ENCODE measurements at regions not wholly inside any gene's neighbourhood (a gene's known extent, or its start where the extent isn't known, plus 50 kb on each side); places are given as distances from the start of the nearest gene placed in this dataset.

DNA sequence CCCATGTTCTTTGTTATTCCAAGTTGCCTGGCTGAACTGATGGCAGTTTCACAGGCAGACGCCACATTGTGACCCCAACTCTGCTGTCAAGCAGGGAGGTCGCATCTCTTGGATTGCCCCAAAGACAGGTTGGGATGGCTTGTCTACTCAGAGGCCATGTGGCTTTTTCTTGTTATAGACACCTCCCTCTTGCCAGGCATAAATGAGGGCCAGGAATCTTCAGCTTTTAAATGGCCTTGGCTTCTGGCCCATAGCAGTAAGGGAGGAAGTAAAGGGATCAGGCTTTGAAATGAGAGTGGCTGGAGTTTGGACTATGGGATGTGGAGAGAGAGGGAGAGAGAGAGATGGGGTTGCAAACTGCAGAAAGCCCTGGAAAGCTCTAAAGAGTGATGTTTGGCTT is 215.0 kb downstream of the TBX5 start (continued):
- TF ChIP-seq IKZF1 (conservative IDR thresholded peaks at IDR 0.05) (no peak), HDAC6 (IDR thresholded peaks at IDR 0.05; ENCODE audit: unreplicated experiment) (no peak)

DNA sequence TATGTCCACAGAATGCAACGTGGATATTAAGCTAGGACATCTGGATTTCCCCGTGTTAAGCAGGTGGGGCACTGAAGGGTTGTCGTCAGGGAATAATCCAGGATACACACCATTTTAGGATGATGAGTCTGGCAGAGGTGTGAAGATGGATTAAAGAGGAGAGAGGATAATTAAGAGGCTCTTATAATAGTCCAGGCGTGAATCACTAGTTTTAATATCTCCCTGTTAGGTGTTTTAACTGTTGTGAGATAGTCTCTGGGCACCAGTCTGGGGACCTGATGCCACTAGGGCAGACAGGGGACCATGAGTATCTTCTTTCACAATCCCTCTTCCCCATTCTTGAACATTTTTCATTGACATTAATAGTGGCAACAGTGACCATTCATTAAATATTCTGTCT is 216.7 kb downstream of the TBX5 start:
- ChIA-PET SMC1A (ENCODE audit: uncharacterized antibody, unreplicated experiment) (no interaction called here), POLR2A (no interaction called here), RAD21 (ENCODE audit: unreplicated experiment) (no interaction called here), CTCF (no interaction called here)
- Histone ChIP-seq H4K20me1 (ENCODE audit: control insufficient read depth, insufficient read depth) (no peaks in the 10 kb centered on the region), H3K36me3 (ENCODE audit: control insufficient read depth in 2 of 2, insufficient read depth in 2 of 2, low read length in 1 of 2) (no peaks in the 10 kb centered on the region), H3K27me3 (replicated peaks in 1 of 2; ENCODE audit: control insufficient read depth in 2 of 2, insufficient read depth in 2 of 2, low read length in 1 of 2) (peaks cover 0 to 4% of the 10 kb centered on the region in 2 experiments; a peak in 2 of 4 replicates), H2AFZ (ENCODE audit: control insufficient read depth, low read depth, low read length) (no peak overlapping the region), H3K4me2 (ENCODE audit: control insufficient read depth, insufficient read depth) (no peak overlapping the region), H3K4me3 (no peak overlapping the region), H3K9ac (ENCODE audit: control insufficient read depth, insufficient read depth, low read length) (no peak overlapping the region), H3K27ac (ENCODE audit: control insufficient read depth, insufficient read depth) (no peak overlapping the region), H3K4me1 (ENCODE audit: control insufficient read depth, insufficient read depth, low read length) (no peaks in the 10 kb centered on the region), H3K9me3 (replicated peaks; ENCODE audit: control insufficient read depth, insufficient read depth, low read length) (no peaks in the 10 kb centered on the region), H3K79me2 (ENCODE audit: control insufficient read depth, insufficient read depth, low read length) (no peaks in the 10 kb centered on the region)
- DNase-seq (ENCODE audit: low read depth, low spot score): no peak
- intact Hi-C loops (cut with micrococcal nuclease; ENCODE audit: unreplicated experiment) (no loop called here), in situ Hi-C loops (cut with MboI) (no loop called here)
- no TSS peak for BruUV-seq (replicated peaks)
- ATAC-seq: no peak
- no peak for FAIRE-seq
- 27% methylated on average over 4 of the region's 4 CpGs for WGBS (ENCODE audit: insufficient coverage, insufficient replicate concordance, low lambda C conversion rate, missing lambda C conversion rate)
- TF ChIP-seq ETV6 (conservative IDR thresholded peaks at IDR 0.05 in 1 of 2, IDR thresholded peaks at IDR 0.05 in 1 of 2; ENCODE audit: borderline replicate concordance in 1 of 2, low read depth in 1 of 2) (no peak), SMARCA5 (IDR thresholded peaks at IDR 0.05) (no peak), MYC (IDR thresholded peaks at IDR 0.05; ENCODE audit: insufficient read depth, insufficient read length, insufficient replicate concordance, low read length, severe bottlenecking) (no peak), TARDBP (IDR thresholded peaks at IDR 0.05; ENCODE audit: borderline replicate concordance) (no peak), IRF3 (IDR thresholded peaks at IDR 0.05) (no peak), CTCF (IDR thresholded peaks at IDR 0.05 in 2 of 3, conservative IDR thresholded peaks at IDR 0.05 in 1 of 3; ENCODE audit: control insufficient read depth in 2 of 3, extremely low read depth in 1 of 3, insufficient read depth in 1 of 3, low read depth in 3 of 3, low read length in 3 of 3) (no peak), ZSCAN29 (IDR thresholded peaks at IDR 0.05) (no peak), GATAD2B (conservative IDR thresholded peaks at IDR 0.05; ENCODE audit: low read depth) (no peak), MLLT1 (IDR thresholded peaks at IDR 0.05) (no peak), SREBF2 (IDR thresholded peaks at IDR 0.05; ENCODE audit: low read length) (no peak), USF2 (IDR thresholded peaks at IDR 0.05; ENCODE audit: borderline replicate concordance, low read depth, low read length) (no peak), HDGF (IDR thresholded peaks at IDR 0.05) (no peak)
- TF ChIP-seq, protein P1, sequence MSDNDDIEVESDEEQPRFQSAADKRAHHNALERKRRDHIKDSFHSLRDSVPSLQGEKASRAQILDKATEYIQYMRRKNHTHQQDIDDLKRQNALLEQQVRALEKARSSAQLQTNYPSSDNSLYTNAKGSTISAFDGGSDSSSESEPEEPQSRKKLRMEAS (IDR thresholded peaks at IDR 0.05; ENCODE audit: low read depth, low read length): no peak

Data from GM12878 (cell line).